ENCODE measurements at regions not wholly inside any gene's neighbourhood (a gene's known extent, or its start where the extent isn't known, plus 50 kb on each side); places are given as distances from the start of the nearest gene placed in this dataset.

DNA sequence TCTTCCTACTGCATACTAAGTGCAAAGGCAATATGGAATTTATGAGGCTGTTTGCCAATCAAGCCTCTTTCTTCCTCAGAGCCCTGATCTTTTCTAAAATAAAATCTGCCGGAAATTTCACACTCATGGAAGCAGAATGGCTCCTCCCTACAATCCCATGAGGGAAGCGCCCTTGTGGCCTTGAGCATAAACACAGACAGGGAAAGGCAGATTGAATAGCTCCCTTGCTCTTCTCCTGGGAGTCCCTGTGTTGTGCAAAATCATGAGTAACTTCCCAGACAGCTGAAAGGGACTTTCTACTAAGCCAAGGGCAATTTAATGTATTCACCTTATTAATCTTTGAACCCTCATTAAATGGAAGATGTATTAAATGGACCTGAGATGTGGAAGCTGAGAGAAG is 226.1 kb upstream of the PIK3R1 start:
- TF ChIP-seq, protein P1, sequence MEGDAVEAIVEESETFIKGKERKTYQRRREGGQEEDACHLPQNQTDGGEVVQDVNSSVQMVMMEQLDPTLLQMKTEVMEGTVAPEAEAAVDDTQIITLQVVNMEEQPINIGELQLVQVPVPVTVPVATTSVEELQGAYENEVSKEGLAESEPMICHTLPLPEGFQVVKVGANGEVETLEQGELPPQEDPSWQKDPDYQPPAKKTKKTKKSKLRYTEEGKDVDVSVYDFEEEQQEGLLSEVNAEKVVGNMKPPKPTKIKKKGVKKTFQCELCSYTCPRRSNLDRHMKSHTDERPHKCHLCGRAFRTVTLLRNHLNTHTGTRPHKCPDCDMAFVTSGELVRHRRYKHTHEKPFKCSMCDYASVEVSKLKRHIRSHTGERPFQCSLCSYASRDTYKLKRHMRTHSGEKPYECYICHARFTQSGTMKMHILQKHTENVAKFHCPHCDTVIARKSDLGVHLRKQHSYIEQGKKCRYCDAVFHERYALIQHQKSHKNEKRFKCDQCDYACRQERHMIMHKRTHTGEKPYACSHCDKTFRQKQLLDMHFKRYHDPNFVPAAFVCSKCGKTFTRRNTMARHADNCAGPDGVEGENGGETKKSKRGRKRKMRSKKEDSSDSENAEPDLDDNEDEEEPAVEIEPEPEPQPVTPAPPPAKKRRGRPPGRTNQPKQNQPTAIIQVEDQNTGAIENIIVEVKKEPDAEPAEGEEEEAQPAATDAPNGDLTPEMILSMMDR (IDR thresholded peaks at IDR 0.05) = no peak
- TF ChIP-seq POLR2A (IDR thresholded peaks at IDR 0.05) = no peak
- no peak for TF ChIP-seq EP300 (IDR thresholded peaks at IDR 0.05; ENCODE audit: low read depth)
